Left cardiac atrium (tissue), 4 donors: ENCODE measurements at regions not wholly inside any gene's neighbourhood (a gene's known extent, or its start where the extent isn't known, plus 50 kb on each side); places are given as distances from the start of the nearest gene placed in this dataset.

Experiments used
- ATAC-seq, 2 donors: fragments of 200-7000 bp; cut with Tn5 transposase; one replicate each; pipeline ENCODE4 v1.9.1; 2020; ENCODE audit warnings: mild to moderate bottlenecking in 2 of 2, moderate library complexity in 2 of 2
- DNase-seq: peaks from one replicate; pipeline ENCODE4 v3.0.0-alpha.2; 2020
- intact Hi-C, 2 donors: fragments of 100-400 bp; cut with DNase I; formaldehyde crosslinking; loops; one replicate each; pipeline versions ENCODE4 v1.14.1 to v1.15.1; 2022 to 2023
- donor health status: DM: no; HTN: yes; CAD: no.
- donor health status: DM: no; HTN: yes; CAD: no; lungs with severe emphysema.
- donor health status: DM: yes; HTN: yes; CAD: no.
- donor health status: Dilated cardiomyopathy.

GRCh38 chr4:20351360-20352162 is 99.9 kb downstream of the SLIT2 start:
- no peak for ATAC-seq
- no peak for DNase-seq
- intact Hi-C loops: no loop called here

- no peak for ATAC-seq
- intact Hi-C loops: no loop called here
Measured at GRCh38 chr4:20352163-20352431, 100.4 kb downstream of the SLIT2 start.

DNA sequence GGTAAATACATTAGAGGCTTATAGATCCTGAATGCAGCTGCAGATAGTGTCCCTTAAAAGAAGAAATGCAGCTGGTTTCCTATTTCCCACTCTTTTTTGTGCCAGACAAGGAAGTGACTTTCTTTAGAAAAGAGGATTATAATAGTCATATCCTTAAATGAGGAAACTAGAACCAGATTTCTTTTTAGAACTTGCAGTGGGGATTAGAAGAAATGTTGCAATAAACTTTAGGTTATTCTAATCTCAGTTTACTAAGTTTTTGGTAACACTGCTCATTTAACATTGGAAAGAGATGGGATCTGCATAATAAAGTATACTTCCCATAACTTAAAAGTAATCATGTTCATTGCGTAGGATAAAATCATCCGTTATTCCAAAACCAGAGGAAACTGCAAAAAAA is 101.9 kb downstream of the SLIT2 start:
- DNase-seq: no peak
- no peak for ATAC-seq
- intact Hi-C loops: no loop called here

More at GRCh38 chr4:20352163-20352431, 100.4 kb downstream of the SLIT2 start:
- DNase-seq: no peak

- ATAC-seq (no peak), DNase-seq (no peak)
- intact Hi-C loops: no loop called here
Measured at GRCh38 chr4:20354120-20354519, 102.4 kb downstream of the SLIT2 start.

DNA sequence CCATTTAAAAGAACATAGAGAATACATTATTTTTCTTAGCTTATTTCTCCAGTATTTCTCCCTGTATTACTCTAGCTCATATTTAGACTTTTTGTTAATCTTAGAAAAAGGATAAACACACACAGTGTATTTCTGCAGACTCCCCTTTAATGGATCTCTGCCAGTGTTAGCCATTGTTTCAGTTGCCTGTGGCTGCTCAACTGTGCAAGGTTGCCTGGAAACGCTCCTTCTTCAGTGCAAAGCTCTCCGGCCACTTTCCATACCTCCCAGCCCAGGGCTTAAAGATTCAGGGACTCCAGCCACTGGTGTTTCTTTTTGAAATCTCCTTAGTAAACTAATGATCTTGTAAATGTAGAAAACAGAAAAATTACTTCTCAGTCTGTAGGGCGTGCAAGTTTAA is 104.9 kb downstream of the SLIT2 start:
- intact Hi-C loops: no loop called here
- DNase-seq (no peak), ATAC-seq (no peak)

DNA sequence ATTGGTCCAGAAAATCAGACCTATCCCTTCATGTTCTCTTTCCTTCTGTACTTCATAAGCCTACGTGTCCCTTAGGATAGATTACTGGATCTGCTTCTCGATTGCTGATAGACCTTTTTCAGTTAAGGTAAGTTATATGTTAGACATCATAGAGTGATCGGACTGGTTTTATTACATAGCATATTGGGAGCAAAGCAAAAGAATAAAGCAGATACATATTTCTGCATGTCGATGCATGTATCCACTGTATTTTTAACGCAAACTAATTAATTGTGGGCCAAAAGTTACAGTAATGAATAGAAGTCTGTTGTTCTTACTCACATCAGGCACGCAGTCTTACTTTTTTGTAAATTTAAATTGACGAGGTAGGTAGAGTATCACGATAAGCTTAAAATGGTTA is 106.4 kb downstream of the SLIT2 start:
- DNase-seq (no peak), ATAC-seq (no peak)
- intact Hi-C loops: no loop called here

- DNase-seq (no peak), ATAC-seq (no peak)
- intact Hi-C loops: no loop called here
Measured at GRCh38 chr4:20359692-20360091, 108.0 kb downstream of the SLIT2 start.

DNA sequence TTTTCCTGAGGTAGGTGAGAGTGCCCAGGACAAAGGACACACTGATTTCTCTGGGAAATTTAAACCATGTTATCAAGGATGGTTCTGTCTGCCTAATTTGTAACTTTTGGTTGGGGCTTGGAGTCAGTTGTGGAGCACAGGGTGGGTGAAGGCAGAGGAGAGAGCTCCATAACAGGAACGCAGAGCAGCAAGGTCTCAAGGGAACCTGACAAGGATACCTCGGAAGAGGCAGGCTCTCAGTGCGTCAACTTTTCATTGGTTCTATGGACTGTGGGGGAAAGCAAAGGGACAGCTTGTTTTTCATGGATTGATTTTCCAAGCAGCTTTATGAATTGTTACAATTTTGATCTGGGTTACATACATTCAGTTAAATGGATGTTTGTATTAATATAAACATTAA is 110.4 kb downstream of the SLIT2 start:
- ATAC-seq: no peak
- intact Hi-C loops: no loop called here
- no peak for DNase-seq

DNA sequence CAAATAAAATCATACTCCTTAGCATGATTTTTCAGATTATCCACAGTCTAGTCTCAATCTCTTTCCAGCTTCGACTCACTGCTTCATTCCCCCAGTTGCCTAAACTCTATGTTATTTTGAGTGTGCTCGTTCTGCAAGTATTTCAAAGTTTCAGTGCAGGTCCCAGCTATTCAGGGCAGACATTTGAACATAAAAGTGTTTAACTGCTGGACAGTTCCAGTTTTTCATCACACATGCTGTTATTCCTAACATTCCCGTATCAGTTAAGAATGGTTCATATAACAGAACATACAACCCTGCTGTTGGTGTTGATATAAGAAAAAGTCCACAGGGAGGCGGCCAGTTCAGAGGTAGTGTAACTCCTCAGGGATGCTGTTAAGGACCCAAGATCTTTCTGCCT is 113.3 kb downstream of the SLIT2 start:
- DNase-seq (no peak), ATAC-seq (no peak)
- intact Hi-C loops: no loop called here

- DNase-seq (no peak), ATAC-seq (no peak)
- intact Hi-C loops: no loop called here
Measured at GRCh38 chr4:20367446-20367845, 115.7 kb downstream of the SLIT2 start.

GRCh38 chr4:20368926-20369325 is 117.2 kb downstream of the SLIT2 start:
- no peak for DNase-seq
- no peak for ATAC-seq
- intact Hi-C loops: no loop called here

GRCh38 chr4:20370274-20370673 is 118.6 kb downstream of the SLIT2 start:
- DNase-seq: no peak
- intact Hi-C loops: no loop called here
- ATAC-seq: no peak

- intact Hi-C loops: no loop called here
- DNase-seq (no peak), ATAC-seq (no peak)
Measured at GRCh38 chr4:20376070-20376469, 124.4 kb downstream of the SLIT2 start.

- no peak for ATAC-seq
- no peak for DNase-seq
- intact Hi-C loops: no loop called here
Measured at GRCh38 chr4:20378181-20378580, 126.5 kb downstream of the SLIT2 start.

DNA sequence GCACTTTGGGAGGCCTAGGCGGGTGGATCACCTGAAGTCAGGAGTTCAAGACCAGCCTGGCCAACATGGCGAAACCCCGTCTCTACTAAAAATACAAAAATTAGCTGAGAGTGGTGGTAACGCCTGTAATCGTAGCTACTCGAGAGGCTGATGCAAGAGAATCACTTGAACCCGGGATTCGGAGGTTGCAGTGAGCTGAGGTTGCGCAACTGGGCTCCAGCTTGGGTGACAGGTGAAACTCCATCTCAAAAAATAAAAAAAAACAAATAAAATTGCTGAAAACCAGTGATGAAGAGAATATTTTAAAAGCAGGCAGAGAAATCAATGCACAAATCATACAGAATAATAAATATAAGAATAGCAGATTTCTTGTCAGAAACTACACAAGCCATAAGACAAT is 129.3 kb downstream of the SLIT2 start:
- ATAC-seq (no peak), DNase-seq (no peak)
- intact Hi-C loops: no loop called here

DNA sequence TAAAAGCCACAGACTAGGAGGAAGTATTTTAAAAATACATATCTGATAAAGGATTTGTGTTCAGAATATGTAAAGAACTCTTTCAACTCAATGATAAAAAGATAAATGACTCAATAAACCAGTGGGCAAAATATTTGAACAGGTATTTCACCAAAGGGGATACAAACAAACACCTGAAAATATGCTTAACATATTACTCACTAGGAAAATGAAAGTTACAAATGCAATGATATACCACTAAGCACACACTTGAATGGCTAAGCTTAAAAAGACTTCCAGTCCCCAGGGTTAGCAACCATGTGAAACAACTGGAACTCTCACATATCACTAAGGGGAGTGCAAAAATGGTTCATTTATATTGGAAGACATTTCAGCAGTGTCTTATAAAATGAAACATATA is 131.6 kb downstream of the SLIT2 start:
- ATAC-seq: no peak

DNA sequence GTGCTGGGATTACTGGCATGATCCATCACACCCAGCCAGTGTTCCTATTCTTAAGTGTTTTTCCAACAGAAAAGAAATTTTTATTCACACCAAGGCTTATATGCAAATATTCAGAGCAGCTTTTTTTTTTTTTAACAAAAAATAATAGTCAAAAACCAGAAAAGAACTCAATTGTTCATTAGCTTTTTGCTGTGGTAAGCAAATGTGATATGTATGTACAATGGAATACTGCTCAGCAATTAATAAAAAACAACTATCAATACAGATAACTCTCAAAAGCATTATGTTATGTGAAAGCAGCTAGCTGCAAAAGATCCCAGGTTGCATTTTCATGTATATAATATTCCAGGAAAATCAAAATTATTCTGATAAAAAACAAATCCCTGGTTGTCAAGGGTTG is 132.3 kb downstream of the SLIT2 start:
- intact Hi-C loops: no loop called here
- DNase-seq: no peak
- ATAC-seq: no peak

More for the DNA sequence above, 131.6 kb downstream of the SLIT2 start:
- intact Hi-C loops: no loop called here
- DNase-seq: no peak

DNA sequence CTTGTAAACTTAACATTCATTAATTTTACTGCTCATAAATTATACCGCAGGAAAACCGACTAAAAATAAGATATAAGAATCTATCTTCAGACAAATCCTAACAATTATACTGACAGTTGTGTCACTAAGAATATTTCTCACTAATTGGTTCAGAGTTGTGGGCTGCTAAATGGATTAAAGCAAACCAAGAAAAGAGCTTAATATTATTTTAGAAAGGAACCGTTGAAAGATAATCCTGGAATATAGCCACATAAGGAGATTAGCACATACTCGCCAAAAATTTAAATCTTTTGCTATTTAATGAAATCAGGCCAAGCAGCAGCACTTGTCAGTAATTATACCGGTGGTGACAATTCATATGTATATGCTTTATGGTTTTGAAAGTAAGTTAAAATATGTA is 132.8 kb downstream of the SLIT2 start:
- intact Hi-C loops: no loop called here
- ATAC-seq (no peak), DNase-seq (no peak)

- DNase-seq (no peak), ATAC-seq (no peak)
- intact Hi-C loops: no loop called here
Measured at GRCh38 chr4:20386001-20386740, 134.5 kb downstream of the SLIT2 start.

- no peak for ATAC-seq
- DNase-seq: no peak
- intact Hi-C loops: no loop called here
Measured at GRCh38 chr4:20386906-20387305, 135.2 kb downstream of the SLIT2 start.

DNA sequence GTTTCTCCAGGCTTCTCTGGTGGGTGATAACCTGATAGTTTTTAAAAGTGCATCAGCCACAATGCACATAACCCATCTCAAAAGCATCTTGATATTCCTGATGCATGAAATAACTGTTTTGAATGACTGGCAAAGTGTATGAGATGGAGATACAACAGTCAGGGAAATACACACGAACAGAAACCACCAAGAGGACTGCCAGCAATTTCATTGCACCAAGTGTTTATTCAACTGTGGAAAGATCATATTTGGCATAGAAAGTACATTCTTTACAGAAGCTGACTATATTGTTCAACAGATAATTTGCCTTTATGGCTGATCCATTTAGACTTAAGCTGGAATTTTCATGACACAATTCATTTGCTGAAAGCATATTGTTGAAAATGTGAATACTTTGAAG is 139.5 kb downstream of the SLIT2 start:
- DNase-seq (no peak), ATAC-seq (no peak)
- intact Hi-C loops: no loop called here
